ENCODE measurements at regions not wholly inside any gene's neighbourhood (a gene's known extent, or its start where the extent isn't known, plus 50 kb on each side); places are given as distances from the start of the nearest gene placed in this dataset.

DNA sequence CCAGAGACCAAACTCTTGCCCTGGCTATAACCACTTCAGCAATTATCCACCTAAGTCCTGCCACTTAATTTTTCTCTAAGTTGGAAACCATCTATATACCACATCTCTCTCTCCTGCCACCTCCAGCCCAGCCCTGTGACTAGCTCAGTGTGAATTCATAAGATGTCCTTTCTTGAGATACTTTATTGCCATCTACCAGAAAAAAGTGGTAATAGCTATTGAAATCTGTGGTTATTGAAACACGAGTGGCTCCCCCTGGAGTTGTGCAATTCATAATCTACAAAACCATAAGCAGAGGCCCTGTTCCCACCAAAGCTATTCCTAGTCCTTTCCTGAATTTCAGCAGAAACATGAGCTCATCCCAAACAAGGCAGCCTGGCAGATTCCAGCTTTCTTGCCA, 324.0 kb downstream of the TXNL1 start:
- H3K27me3 ChIP-seq (ENCODE audit: insufficient read depth, low read length, poor library complexity) = no peaks in the 10 kb centered on the region
- no peak for ATAC-seq (ENCODE audit: insufficient read depth, low read depth)

DNA sequence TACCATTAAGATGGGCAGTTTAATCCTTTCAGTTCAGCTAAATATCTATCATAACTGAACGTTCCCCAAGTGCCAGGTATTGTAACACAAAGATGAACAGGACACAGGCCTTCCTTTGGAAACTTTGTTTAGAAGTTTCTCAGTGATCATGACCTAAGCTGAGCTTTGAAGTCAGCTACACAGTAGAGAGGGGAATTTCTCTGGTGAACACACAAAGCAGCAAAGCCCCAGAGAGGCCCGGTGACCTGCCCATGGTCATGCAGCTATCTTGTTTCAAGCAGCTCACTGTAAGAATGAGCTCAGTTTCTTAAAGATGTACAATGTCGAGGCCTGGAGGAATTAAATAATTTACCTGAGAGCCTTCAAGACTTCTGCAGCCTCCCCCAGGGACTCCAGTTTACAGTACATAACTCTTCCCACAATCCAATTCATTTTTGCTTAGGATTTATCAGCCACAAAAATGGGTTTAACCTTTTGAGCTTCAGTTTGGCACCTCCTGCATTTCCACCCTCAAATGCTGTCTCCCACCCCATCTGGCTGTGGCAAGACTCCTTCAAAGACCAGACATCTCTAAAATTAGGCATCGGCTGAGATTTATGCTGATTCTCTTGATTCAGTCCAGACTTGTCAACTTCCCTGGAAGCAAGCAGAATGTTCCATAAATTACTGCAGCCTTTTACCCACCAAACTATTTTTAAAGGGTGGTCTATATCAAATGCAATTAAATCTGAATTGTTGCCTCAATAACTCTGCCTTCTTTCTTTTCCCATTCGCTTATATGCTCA, 325.6 kb downstream of the TXNL1 start:
- no peak for DNase-seq
- H4K20me1 ChIP-seq (ENCODE audit: insufficient read depth, low read length) = no peaks in the 10 kb centered on the region
- H3K9ac ChIP-seq (ENCODE audit: low read depth, low read length) = no peak overlapping the region
- no peak overlapping the region for H3K27ac ChIP-seq (ENCODE audit: low read length)
- TF ChIP-seq EZH2 (IDR thresholded peaks at IDR 0.05; ENCODE audit: borderline replicate concordance, low read depth, low read length, severe bottlenecking) = no peak
- TF ChIP-seq, protein P1, sequence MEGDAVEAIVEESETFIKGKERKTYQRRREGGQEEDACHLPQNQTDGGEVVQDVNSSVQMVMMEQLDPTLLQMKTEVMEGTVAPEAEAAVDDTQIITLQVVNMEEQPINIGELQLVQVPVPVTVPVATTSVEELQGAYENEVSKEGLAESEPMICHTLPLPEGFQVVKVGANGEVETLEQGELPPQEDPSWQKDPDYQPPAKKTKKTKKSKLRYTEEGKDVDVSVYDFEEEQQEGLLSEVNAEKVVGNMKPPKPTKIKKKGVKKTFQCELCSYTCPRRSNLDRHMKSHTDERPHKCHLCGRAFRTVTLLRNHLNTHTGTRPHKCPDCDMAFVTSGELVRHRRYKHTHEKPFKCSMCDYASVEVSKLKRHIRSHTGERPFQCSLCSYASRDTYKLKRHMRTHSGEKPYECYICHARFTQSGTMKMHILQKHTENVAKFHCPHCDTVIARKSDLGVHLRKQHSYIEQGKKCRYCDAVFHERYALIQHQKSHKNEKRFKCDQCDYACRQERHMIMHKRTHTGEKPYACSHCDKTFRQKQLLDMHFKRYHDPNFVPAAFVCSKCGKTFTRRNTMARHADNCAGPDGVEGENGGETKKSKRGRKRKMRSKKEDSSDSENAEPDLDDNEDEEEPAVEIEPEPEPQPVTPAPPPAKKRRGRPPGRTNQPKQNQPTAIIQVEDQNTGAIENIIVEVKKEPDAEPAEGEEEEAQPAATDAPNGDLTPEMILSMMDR (IDR thresholded peaks at IDR 0.05; ENCODE audit: borderline replicate concordance, extremely low read depth, low read length, poor library complexity, severe bottlenecking) = no peak
- H3K9me3 ChIP-seq (ENCODE audit: insufficient read depth, low read length, severe bottlenecking) = no peaks in the 10 kb centered on the region
- no peak overlapping the region for H2AFZ ChIP-seq (ENCODE audit: low read depth, low read length)
- H3K79me2 ChIP-seq (ENCODE audit: insufficient read depth, low read length) = no peaks in the 10 kb centered on the region
- H3K4me2 ChIP-seq (ENCODE audit: insufficient read depth, low read length) = no peak overlapping the region
- H3K4me1 ChIP-seq (ENCODE audit: insufficient read depth, low read length) = no peaks in the 10 kb centered on the region
- no peaks in the 10 kb centered on the region for H3K36me3 ChIP-seq (ENCODE audit: insufficient read depth, low read length)
- no peaks in the 10 kb centered on the region for H3K27me3 ChIP-seq (ENCODE audit: insufficient read depth, low read length, poor library complexity)
- H3K4me3 ChIP-seq (ENCODE audit: low read depth in 1 of 2, low read length in 2 of 2) = no peak overlapping the region
- no peak for ATAC-seq (ENCODE audit: insufficient read depth, low read depth)

More for the DNA sequence above, 324.0 kb downstream of the TXNL1 start:
- TF ChIP-seq, protein P1 (IDR thresholded peaks at IDR 0.05; ENCODE audit: borderline replicate concordance, extremely low read depth, low read length, poor library complexity, severe bottlenecking) = no peak
- no peak for TF ChIP-seq EZH2 (IDR thresholded peaks at IDR 0.05; ENCODE audit: borderline replicate concordance, low read depth, low read length, severe bottlenecking)
- Histone ChIP-seq H3K9me3 (ENCODE audit: insufficient read depth, low read length, severe bottlenecking) (no peaks in the 10 kb centered on the region), H3K4me3 (ENCODE audit: low read depth in 1 of 2, low read length in 2 of 2) (no peak overlapping the region), H3K79me2 (ENCODE audit: insufficient read depth, low read length) (no peaks in the 10 kb centered on the region), H3K36me3 (ENCODE audit: insufficient read depth, low read length) (no peaks in the 10 kb centered on the region), H3K4me1 (ENCODE audit: insufficient read depth, low read length) (no peaks in the 10 kb centered on the region), H2AFZ (ENCODE audit: low read depth, low read length) (no peak overlapping the region), H4K20me1 (ENCODE audit: insufficient read depth, low read length) (no peaks in the 10 kb centered on the region), H3K27ac (ENCODE audit: low read length) (no peak overlapping the region), H3K9ac (ENCODE audit: low read depth, low read length) (no peak overlapping the region), H3K4me2 (ENCODE audit: insufficient read depth, low read length) (no peak overlapping the region)
- DNase-seq = no peak

DNA sequence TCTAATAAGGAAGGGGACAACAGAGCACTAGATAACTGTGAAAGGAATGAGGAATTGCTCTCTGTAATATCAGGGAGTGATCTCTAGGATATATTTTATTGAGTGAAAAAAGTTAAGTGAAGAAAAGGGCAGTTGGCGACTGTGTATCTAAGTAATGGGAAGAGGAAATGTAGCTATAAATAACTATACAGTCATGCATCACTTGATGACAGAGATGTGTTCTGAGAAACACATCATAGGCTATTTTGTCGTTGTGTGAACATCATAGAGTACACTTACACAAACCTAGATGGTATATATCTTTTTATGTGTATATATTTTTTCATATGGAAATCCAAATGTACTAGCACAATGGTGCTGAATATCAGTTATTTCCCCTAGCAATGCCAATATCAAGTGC, 329.3 kb downstream of the TXNL1 start:
- Histone ChIP-seq H3K79me2 (ENCODE audit: insufficient read depth, low read length) (no peaks in the 10 kb centered on the region), H3K27ac (ENCODE audit: low read length) (no peak overlapping the region)

More for the DNA sequence above, 329.3 kb downstream of the TXNL1 start:
- no peak for DNase-seq
- H2AFZ ChIP-seq (ENCODE audit: low read depth, low read length) = no peak overlapping the region
- no peaks in the 10 kb centered on the region for H3K9me3 ChIP-seq (ENCODE audit: insufficient read depth, low read length, severe bottlenecking)
- TF ChIP-seq EZH2 (IDR thresholded peaks at IDR 0.05; ENCODE audit: borderline replicate concordance, low read depth, low read length, severe bottlenecking) = no peak
- TF ChIP-seq, protein P1 (IDR thresholded peaks at IDR 0.05; ENCODE audit: borderline replicate concordance, extremely low read depth, low read length, poor library complexity, severe bottlenecking) = no peak
- no peaks in the 10 kb centered on the region for H4K20me1 ChIP-seq (ENCODE audit: insufficient read depth, low read length)
- ATAC-seq (ENCODE audit: insufficient read depth, low read depth) = no peak
- H3K9ac ChIP-seq (ENCODE audit: low read depth, low read length) = no peak overlapping the region
- no peaks in the 10 kb centered on the region for H3K27me3 ChIP-seq (ENCODE audit: insufficient read depth, low read length, poor library complexity)
- no peaks in the 10 kb centered on the region for H3K36me3 ChIP-seq (ENCODE audit: insufficient read depth, low read length)
- no peaks in the 10 kb centered on the region for H3K4me1 ChIP-seq (ENCODE audit: insufficient read depth, low read length)
- no peak overlapping the region for H3K4me3 ChIP-seq (ENCODE audit: low read depth in 1 of 2, low read length in 2 of 2)
- no peak overlapping the region for H3K4me2 ChIP-seq (ENCODE audit: insufficient read depth, low read length)
